Suprapubic skin (tissue), 4 donors: ENCODE measurements at regions not wholly inside any gene's neighbourhood (a gene's known extent, or its start where the extent isn't known, plus 50 kb on each side); places are given as distances from the start of the nearest gene placed in this dataset.

Source experiments
- CTCF ChIP-seq, 2 donors: fragments of 200-600 bp in 1 of 2; fragments of 450-650 bp in 1 of 2; sonication (generic) in 1 of 2; IDR thresholded peaks; one replicate each; pipeline ENCODE4 v1.5.1; 2016 to 2019; ENCODE audit warnings: antibody characterized with exemption in 2 of 2, mild to moderate bottlenecking in 1 of 2, moderate library complexity in 1 of 2
- POLR2A ChIP-seq, 2 donors: fragments of 450-650 bp; IDR thresholded peaks; one replicate each; pipeline ENCODE4 v1.6.1; 2017; ENCODE audit warnings: antibody characterized with exemption in 2 of 2, mild to moderate bottlenecking in 2 of 2, moderate library complexity in 2 of 2
- POLR2AphosphoS5 ChIP-seq, 3 donors: sonication (generic); formaldehyde crosslinking; IDR thresholded peaks; one replicate each; pipeline ENCODE4 v1.6.1; 2017; ENCODE audit warnings: antibody characterized with exemption in 3 of 3

GRCh38 chr1:36580524-36580923 is 97.8 kb upstream of the CSF3R start:
- no peak for TF ChIP-seq POLR2A (IDR thresholded peaks at IDR 0.05)
- TF ChIP-seq CTCF (IDR thresholded peaks at IDR 0.05), result no peak
- TF ChIP-seq POLR2AphosphoS5 (IDR thresholded peaks at IDR 0.05), result no peak
